GM21360 (cell line): ENCODE measurements at regions not wholly inside any gene's neighbourhood (a gene's known extent, or its start where the extent isn't known, plus 50 kb on each side); places are given as distances from the start of the nearest gene placed in this dataset.

Source experiments
- ATAC-seq: cut with Tn5 transposase; IDR thresholded peaks from one replicate; pipeline ENCODE4 v1.9.1; 2021; ENCODE audit warnings: mild to moderate bottlenecking, moderate library complexity; ENCODE audit not compliant: unreplicated experiment

GRCh38 chr7:136051203-136051928 lies 74.2 kb upstream of the MTPN start:
- no peak for ATAC-seq

GRCh38 chr7:136050462-136050847 lies 73.3 kb upstream of the MTPN start:
- ATAC-seq = no peak

GRCh38 chr7:136049818-136050461 lies 72.8 kb upstream of the MTPN start:
- ATAC-seq = no peak

GRCh38 chr7:136049117-136049516 lies 72.0 kb upstream of the MTPN start:
- no peak for ATAC-seq

- no peak for ATAC-seq
Observed at GRCh38 chr7:136046548-136046947, 69.4 kb upstream of the MTPN start.

GRCh38 chr7:136045992-136046391 lies 68.8 kb upstream of the MTPN start:
- ATAC-seq = no peak

- no peak for ATAC-seq
Observed at GRCh38 chr7:136045181-136045580, 68.0 kb upstream of the MTPN start.

- no peak for ATAC-seq
Observed at GRCh38 chr7:136039577-136040345, 62.6 kb upstream of the MTPN start.

GRCh38 chr7:136036336-136036735 lies 59.2 kb upstream of the MTPN start:
- ATAC-seq = no peak

GRCh38 chr7:136034132-136034531 lies 57.0 kb upstream of the MTPN start:
- no peak for ATAC-seq

GRCh38 chr7:136033413-136034031 lies 56.4 kb upstream of the MTPN start:
- ATAC-seq = no peak

GRCh38 chr7:136030867-136031318 lies 53.7 kb upstream of the MTPN start:
- ATAC-seq = peak; percentile 92

GRCh38 chr7:136030330-136030729 lies 53.2 kb upstream of the MTPN start:
- no peak for ATAC-seq

- ATAC-seq = no peak
Observed at GRCh38 chr7:136027160-136027559, 50.0 kb upstream of the MTPN start.
